Epithelial cell of esophagus (primary cell): ENCODE measurements at regions not wholly inside any gene's neighbourhood (a gene's known extent, or its start where the extent isn't known, plus 50 kb on each side); places are given as distances from the start of the nearest gene placed in this dataset.
A peak's percentile ranks its signal among the peaks of the same experiment; 100 is the strongest.

Experiments used
- DNase-seq: peaks from one replicate; pipeline ENCODE4 v3.0.0; 2010; ENCODE audit warnings: low read depth
- H3K4me3 ChIP-seq: 2 replicates; pipeline ENCODE4 v1.5.1; 2011; ENCODE audit warnings: mild to moderate bottlenecking, low read length, control low read depth
- CTCF ChIP-seq: IDR thresholded peaks from 2 replicates; pipeline ENCODE4 v1.5.1; 2011; ENCODE audit warnings: low read depth, mild to moderate bottlenecking, low read length, control low read depth, inconsistent platforms; ENCODE audit not compliant: insufficient read depth; ENCODE audit errors: missing control alignments

GRCh38 chr6:85118652-85119235 is 331.1 kb upstream of the NT5E start:
- no peak overlapping the region for H3K4me3 ChIP-seq
- no peak for DNase-seq
- no peak for TF ChIP-seq CTCF

- no peak overlapping the region for H3K4me3 ChIP-seq
- DNase-seq = no peak
- TF ChIP-seq CTCF = no peak
These were observed 331.6 kb upstream of the NT5E start for GRCh38 chr6:85118233-85118632.

- DNase-seq = no peak
- TF ChIP-seq CTCF = no peak
- H3K4me3 ChIP-seq = no peak overlapping the region
These were observed 333.4 kb upstream of the NT5E start for GRCh38 chr6:85116475-85116874.

GRCh38 chr6:85115876-85116275 is 334.0 kb upstream of the NT5E start:
- no peak for DNase-seq
- TF ChIP-seq CTCF = no peak
- no peak overlapping the region for H3K4me3 ChIP-seq

- TF ChIP-seq CTCF = no peak
- no peak for DNase-seq
- no peak overlapping the region for H3K4me3 ChIP-seq
These were observed 334.5 kb upstream of the NT5E start for GRCh38 chr6:85115376-85115775.

GRCh38 chr6:85114581-85114935 is 335.3 kb upstream of the NT5E start:
- peak overlapping the region; percentile 27 for H3K4me3 ChIP-seq
- TF ChIP-seq CTCF = no peak

GRCh38 chr6:85113934-85114580 is 335.8 kb upstream of the NT5E start:
- peak; percentile 39 for DNase-seq
- no peak for TF ChIP-seq CTCF
- peak overlapping the region; percentile 27 for H3K4me3 ChIP-seq

More at GRCh38 chr6:85114581-85114935, 335.3 kb upstream of the NT5E start:
- DNase-seq = no peak
